ENCODE measurements at regions not wholly inside any gene's neighbourhood (a gene's known extent, or its start where the extent isn't known, plus 50 kb on each side); places are given as distances from the start of the nearest gene placed in this dataset.

GRCh38 chr13:40105231-40105630 lies 449.8 kb downstream of the COG6 start:
- Histone ChIP-seq H3K27ac (ENCODE audit: low read depth, low read length) (no peak overlapping the region), H3K9ac (ENCODE audit: low read length in 5 of 5) (no peak overlapping the region), H3K9me3 (ENCODE audit: control insufficient read depth in 5 of 5, low read length in 5 of 5) (no peaks in the 10 kb centered on the region), H3K4me1 (ENCODE audit: control insufficient read depth in 5 of 5, insufficient read depth in 5 of 5, low read length in 5 of 5) (peaks cover 0 to 7% (median 0%) of the 10 kb centered on the region in 5 donors), H3K4me3 (ENCODE audit: low read depth in 1 of 5, low read length in 5 of 5) (no peak overlapping the region), H3K36me3 (ENCODE audit: control insufficient read depth in 5 of 5, insufficient read depth in 5 of 5, low read length in 5 of 5) (no peaks in the 10 kb centered on the region), H3K27me3 (ENCODE audit: control insufficient read depth in 5 of 5, insufficient read depth in 4 of 5, low read length in 5 of 5) (no peaks in the 10 kb centered on the region)

- peaks cover 0 to 16% (median 3%) of the 10 kb centered on the region in 5 donors for H3K4me1 ChIP-seq (ENCODE audit: control insufficient read depth in 5 of 5, insufficient read depth in 5 of 5, low read length in 5 of 5)
- no peak overlapping the region for H3K4me3 ChIP-seq (ENCODE audit: low read depth in 1 of 5, low read length in 5 of 5)
- no peaks in the 10 kb centered on the region for H3K27me3 ChIP-seq (ENCODE audit: control insufficient read depth in 5 of 5, insufficient read depth in 4 of 5, low read length in 5 of 5)
- no peaks in the 10 kb centered on the region for H3K9me3 ChIP-seq (ENCODE audit: control insufficient read depth in 5 of 5, low read length in 5 of 5)
- H3K36me3 ChIP-seq (ENCODE audit: control insufficient read depth in 5 of 5, insufficient read depth in 5 of 5, low read length in 5 of 5) = no peaks in the 10 kb centered on the region
- H3K9ac ChIP-seq (ENCODE audit: low read length in 5 of 5) = no peak overlapping the region
- no peak overlapping the region for H3K27ac ChIP-seq (ENCODE audit: low read depth, low read length)
Observed at GRCh38 chr13:40109351-40109844, 453.9 kb downstream of the COG6 start.

- H3K9ac ChIP-seq (ENCODE audit: low read length in 5 of 5) = no peak overlapping the region
- H3K27me3 ChIP-seq (ENCODE audit: control insufficient read depth in 5 of 5, insufficient read depth in 4 of 5, low read length in 5 of 5) = no peaks in the 10 kb centered on the region
- H3K27ac ChIP-seq (ENCODE audit: low read depth, low read length) = no peak overlapping the region
- H3K9me3 ChIP-seq (ENCODE audit: control insufficient read depth in 5 of 5, low read length in 5 of 5) = no peaks in the 10 kb centered on the region
- H3K4me1 ChIP-seq (ENCODE audit: control insufficient read depth in 5 of 5, insufficient read depth in 5 of 5, low read length in 5 of 5) = peaks cover 0 to 26% (median 18%) of the 10 kb centered on the region in 5 donors
- H3K36me3 ChIP-seq (ENCODE audit: control insufficient read depth in 5 of 5, insufficient read depth in 5 of 5, low read length in 5 of 5) = no peaks in the 10 kb centered on the region
- H3K4me3 ChIP-seq (ENCODE audit: low read depth in 1 of 5, low read length in 5 of 5) = no peak overlapping the region
Observed at GRCh38 chr13:40113643-40114304, 458.3 kb downstream of the COG6 start.

- Histone ChIP-seq H3K27me3 (ENCODE audit: control insufficient read depth in 5 of 5, insufficient read depth in 4 of 5, low read length in 5 of 5) (no peaks in the 10 kb centered on the region), H3K4me3 (ENCODE audit: low read depth in 1 of 5, low read length in 5 of 5) (no peak overlapping the region), H3K9ac (ENCODE audit: low read length in 5 of 5) (no peak overlapping the region), H3K9me3 (ENCODE audit: control insufficient read depth in 5 of 5, low read length in 5 of 5) (peaks cover 0 to under 1% (median 0%) of the 10 kb centered on the region in 5 donors), H3K36me3 (ENCODE audit: control insufficient read depth in 5 of 5, insufficient read depth in 5 of 5, low read length in 5 of 5) (no peaks in the 10 kb centered on the region), H3K27ac (ENCODE audit: low read depth, low read length) (no peak overlapping the region), H3K4me1 (ENCODE audit: control insufficient read depth in 5 of 5, insufficient read depth in 5 of 5, low read length in 5 of 5) (peaks cover 0 to 23% (median 18%) of the 10 kb centered on the region in 5 donors)
Observed at GRCh38 chr13:40114305-40114896, 458.9 kb downstream of the COG6 start.

- peaks cover 0 to 7% (median 4%) of the 10 kb centered on the region in 5 donors for H3K9me3 ChIP-seq (ENCODE audit: control insufficient read depth in 5 of 5, low read length in 5 of 5)
- no peaks in the 10 kb centered on the region for H3K27me3 ChIP-seq (ENCODE audit: control insufficient read depth in 5 of 5, insufficient read depth in 4 of 5, low read length in 5 of 5)
- no peak overlapping the region for H3K4me3 ChIP-seq (ENCODE audit: low read depth in 1 of 5, low read length in 5 of 5)
- H3K9ac ChIP-seq (ENCODE audit: low read length in 5 of 5) = no peak overlapping the region
- H3K27ac ChIP-seq (ENCODE audit: low read depth, low read length) = peak overlapping the region; percentile 8
- H3K36me3 ChIP-seq (ENCODE audit: control insufficient read depth in 5 of 5, insufficient read depth in 5 of 5, low read length in 5 of 5) = no peaks in the 10 kb centered on the region
- H3K4me1 ChIP-seq (ENCODE audit: control insufficient read depth in 5 of 5, insufficient read depth in 5 of 5, low read length in 5 of 5) = peaks cover 0 to 28% (median 21%) of the 10 kb centered on the region in 5 donors
Observed at GRCh38 chr13:40115426-40115825, 460.0 kb downstream of the COG6 start.

- Histone ChIP-seq H3K27me3 (ENCODE audit: control insufficient read depth in 5 of 5, insufficient read depth in 4 of 5, low read length in 5 of 5) (no peaks in the 10 kb centered on the region), H3K9ac (ENCODE audit: low read length in 5 of 5) (no peak overlapping the region), H3K36me3 (ENCODE audit: control insufficient read depth in 5 of 5, insufficient read depth in 5 of 5, low read length in 5 of 5) (no peaks in the 10 kb centered on the region), H3K27ac (ENCODE audit: low read depth, low read length) (no peak overlapping the region), H3K4me3 (ENCODE audit: low read depth in 1 of 5, low read length in 5 of 5) (no peak overlapping the region), H3K9me3 (ENCODE audit: control insufficient read depth in 5 of 5, low read length in 5 of 5) (peaks cover 0 to 7% (median 4%) of the 10 kb centered on the region in 5 donors), H3K4me1 (ENCODE audit: control insufficient read depth in 5 of 5, insufficient read depth in 5 of 5, low read length in 5 of 5) (peaks cover 0 to 34% (median 27%) of the 10 kb centered on the region in 5 donors)
Observed at GRCh38 chr13:40116008-40116407, 460.5 kb downstream of the COG6 start.

GRCh38 chr13:40118337-40118736 lies 462.9 kb downstream of the COG6 start:
- Histone ChIP-seq H3K9me3 (ENCODE audit: control insufficient read depth in 5 of 5, low read length in 5 of 5) (peaks cover 0 to 7% (median 4%) of the 10 kb centered on the region in 5 donors), H3K4me3 (ENCODE audit: low read depth in 1 of 5, low read length in 5 of 5) (no peak overlapping the region), H3K9ac (ENCODE audit: low read length in 5 of 5) (no peak overlapping the region), H3K27ac (ENCODE audit: low read depth, low read length) (no peak overlapping the region), H3K4me1 (ENCODE audit: control insufficient read depth in 5 of 5, insufficient read depth in 5 of 5, low read length in 5 of 5) (peaks cover 0 to 52% (median 46%) of the 10 kb centered on the region in 5 donors), H3K36me3 (ENCODE audit: control insufficient read depth in 5 of 5, insufficient read depth in 5 of 5, low read length in 5 of 5) (no peaks in the 10 kb centered on the region), H3K27me3 (ENCODE audit: control insufficient read depth in 5 of 5, insufficient read depth in 4 of 5, low read length in 5 of 5) (no peaks in the 10 kb centered on the region)

GRCh38 chr13:40119852-40120251 lies 464.4 kb downstream of the COG6 start:
- Histone ChIP-seq H3K36me3 (ENCODE audit: control insufficient read depth in 5 of 5, insufficient read depth in 5 of 5, low read length in 5 of 5) (no peaks in the 10 kb centered on the region), H3K9ac (ENCODE audit: low read length in 5 of 5) (no peak overlapping the region), H3K27ac (ENCODE audit: low read depth, low read length) (peak overlapping the region; percentile 71), H3K4me1 (ENCODE audit: control insufficient read depth in 5 of 5, insufficient read depth in 5 of 5, low read length in 5 of 5) (peaks cover 0 to 53% (median 47%) of the 10 kb centered on the region in 5 donors), H3K9me3 (ENCODE audit: control insufficient read depth in 5 of 5, low read length in 5 of 5) (peaks cover 0 to 7% (median 4%) of the 10 kb centered on the region in 5 donors), H3K4me3 (ENCODE audit: low read depth in 1 of 5, low read length in 5 of 5) (no peak overlapping the region), H3K27me3 (ENCODE audit: control insufficient read depth in 5 of 5, insufficient read depth in 4 of 5, low read length in 5 of 5) (no peaks in the 10 kb centered on the region)

- Histone ChIP-seq H3K27ac (ENCODE audit: low read depth, low read length) (peak overlapping the region; percentile 71), H3K4me1 (ENCODE audit: control insufficient read depth in 5 of 5, insufficient read depth in 5 of 5, low read length in 5 of 5) (peaks cover 0 to 53% (median 43%) of the 10 kb centered on the region in 5 donors), H3K4me3 (ENCODE audit: low read depth in 1 of 5, low read length in 5 of 5) (no peak overlapping the region)
Observed at GRCh38 chr13:40120288-40120687, 464.8 kb downstream of the COG6 start.

GRCh38 chr13:40120781-40121180 lies 465.3 kb downstream of the COG6 start:
- H3K9me3 ChIP-seq (ENCODE audit: control insufficient read depth in 5 of 5, low read length in 5 of 5) = peaks cover 0 to 7% (median 4%) of the 10 kb centered on the region in 5 donors

More at GRCh38 chr13:40120288-40120687, 464.8 kb downstream of the COG6 start:
- H3K27me3 ChIP-seq (ENCODE audit: control insufficient read depth in 5 of 5, insufficient read depth in 4 of 5, low read length in 5 of 5) = no peaks in the 10 kb centered on the region
- no peaks in the 10 kb centered on the region for H3K36me3 ChIP-seq (ENCODE audit: control insufficient read depth in 5 of 5, insufficient read depth in 5 of 5, low read length in 5 of 5)
- peaks cover 0 to 7% (median 4%) of the 10 kb centered on the region in 5 donors for H3K9me3 ChIP-seq (ENCODE audit: control insufficient read depth in 5 of 5, low read length in 5 of 5)
- H3K9ac ChIP-seq (ENCODE audit: low read length in 5 of 5) = peak overlapping the region in 1 of 5 donors; percentile 13

More at GRCh38 chr13:40120781-40121180, 465.3 kb downstream of the COG6 start:
- no peak overlapping the region for H3K4me3 ChIP-seq (ENCODE audit: low read depth in 1 of 5, low read length in 5 of 5)
- H3K9ac ChIP-seq (ENCODE audit: low read length in 5 of 5) = peak overlapping the region in 1 of 5 donors; percentile 13
- no peaks in the 10 kb centered on the region for H3K27me3 ChIP-seq (ENCODE audit: control insufficient read depth in 5 of 5, insufficient read depth in 4 of 5, low read length in 5 of 5)
- H3K27ac ChIP-seq (ENCODE audit: low read depth, low read length) = peak overlapping the region; percentile 71
- no peaks in the 10 kb centered on the region for H3K36me3 ChIP-seq (ENCODE audit: control insufficient read depth in 5 of 5, insufficient read depth in 5 of 5, low read length in 5 of 5)
- H3K4me1 ChIP-seq (ENCODE audit: control insufficient read depth in 5 of 5, insufficient read depth in 5 of 5, low read length in 5 of 5) = peaks cover 0 to 57% (median 39%) of the 10 kb centered on the region in 5 donors

Measured in subcutaneous abdominal adipose tissue (tissue), 5 donors.